Stomach (tissue), 8 donors: ENCODE measurements at regions not wholly inside any gene's neighbourhood (a gene's known extent, or its start where the extent isn't known, plus 50 kb on each side); places are given as distances from the start of the nearest gene placed in this dataset.

ENCODE experiments used
- DNase-seq, 2 donors: peaks; one replicate each; pipeline versions ENCODE4 v3.0.0 to v3.0.0-alpha.2; 2013 to 2019
- H3K27ac ChIP-seq, 5 donors: fragments of 200-600 bp in 4 of 5; sonication (generic) in 4 of 5; one replicate each; pipeline ENCODE4 v1.5.1; 2013 to 2019; ENCODE audit warnings: mild to moderate bottlenecking in 1 of 5, moderate library complexity in 1 of 5
- H3K27me3 ChIP-seq, 3 donors: fragments of 200-600 bp; sonication (generic); one replicate each; pipeline ENCODE4 v1.5.1; 2017 to 2019; ENCODE audit warnings: mixed run types in 1 of 3
- H3K36me3 ChIP-seq, 4 donors: fragments of 200-600 bp; sonication (generic); 1 replicate in 3 of 4; 2 replicates in 1 of 4; pipeline ENCODE4 v1.5.1; 2016 to 2019
- H3K4me1 ChIP-seq, 4 donors: fragments of 200-600 bp; sonication (generic); one replicate each; pipeline ENCODE4 v1.5.1; 2016 to 2019
- H3K4me3 ChIP-seq, 4 donors: fragments of 200-600 bp; sonication (generic) in 3 of 4; one replicate each; pipeline ENCODE4 v1.5.1; 2016 to 2019; ENCODE audit warnings: mild to moderate bottlenecking in 1 of 4
- H3K9me3 ChIP-seq, 4 donors: fragments of 200-600 bp; sonication (generic); one replicate each; pipeline ENCODE4 v1.5.1; 2016 to 2019
- EP300 ChIP-seq: sonication (generic); formaldehyde crosslinking; IDR thresholded peaks from one replicate; pipeline ENCODE4 v1.6.1; 2017; ENCODE audit warnings: antibody characterized with exemption
- POLR2A ChIP-seq, 4 donors: fragments of 450-650 bp; IDR thresholded peaks; one replicate each; pipeline ENCODE4 v1.6.1; 2016; ENCODE audit warnings: antibody characterized with exemption in 4 of 4, control low read depth in 2 of 4, mild to moderate bottlenecking in 1 of 4, moderate library complexity in 1 of 4
- POLR2AphosphoS5 ChIP-seq, 3 donors: sonication (generic); formaldehyde crosslinking; IDR thresholded peaks; one replicate each; pipeline ENCODE4 v1.6.1; 2016; ENCODE audit warnings: antibody characterized with exemption in 3 of 3
- WGBS, 5 donors: extraction: QIAGEN DNeasy Blood & Tissue Kit in 3 of 5; methylation state at CpG; one replicate each; pipeline versions ENCODE4 v1.1.5 to v1.1.7; 2013 to 2018; 5-methylcytosine and 5-hydroxymethylcytosine counted together
- intact Hi-C: fragments of 100-400 bp; cut with DNase I; formaldehyde crosslinking; loops from one replicate; pipeline ENCODE4 v1.15.1; 2023; ENCODE audit warnings: low total_unique reads
- TF ChIP-seq, protein P1 (sequence below), 7 experiments: fragments of 450-650 bp in 4 of 7; fragments of 200-600 bp in 3 of 7; sonication (generic) in 3 of 7; IDR thresholded peaks; one replicate each; pipeline ENCODE4 v1.5.1; 2016 to 2019; ENCODE audit warnings: antibody characterized with exemption in 7 of 7, control low read depth in 2 of 7, mild to moderate bottlenecking in 1 of 7
- donor health status: healthy with polysubstance abuse.
- donor health status: Bipolar disorder and iron deficiency.
- donor health status: healthy.

DNA sequence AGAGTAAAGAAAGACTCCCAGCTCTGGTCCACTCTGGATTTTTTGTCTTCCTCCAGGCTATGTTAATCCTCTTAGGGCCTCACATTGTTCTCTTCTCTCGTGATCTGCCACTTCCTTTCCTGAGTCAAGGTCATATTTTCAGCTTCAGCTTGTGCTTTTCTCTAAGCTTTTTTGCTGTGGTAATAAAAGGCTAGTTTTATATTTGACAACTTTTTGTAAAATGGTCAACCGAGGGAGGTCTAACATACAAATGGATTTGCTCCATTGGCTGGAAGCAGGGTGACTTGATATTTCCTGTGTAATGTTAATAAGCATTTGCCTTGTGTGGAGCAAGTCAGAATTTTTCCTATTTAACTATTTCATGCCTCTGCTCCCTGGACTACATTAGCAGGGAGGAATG lies 239.7 kb downstream of the RAB28 start:
- H3K9me3 ChIP-seq, result peaks cover 0 to 39% (median 18%) of the 10 kb centered on the region in 4 donors
- no peaks in the 10 kb centered on the region for H3K36me3 ChIP-seq
- H3K4me3 ChIP-seq, result no peak overlapping the region
- WGBS, 5 donors, result 35 to 53% (median 43%) methylated on average over 2 of the region's 2 CpGs
- no peak overlapping the region for H3K27ac ChIP-seq
- intact Hi-C loops, result no loop called here
- no peaks in the 10 kb centered on the region for H3K27me3 ChIP-seq
- TF ChIP-seq POLR2AphosphoS5 (IDR thresholded peaks at IDR 0.05) (no peak), EP300 (no peak), POLR2A (IDR thresholded peaks at IDR 0.05) (no peak)
- TF ChIP-seq, protein P1, sequence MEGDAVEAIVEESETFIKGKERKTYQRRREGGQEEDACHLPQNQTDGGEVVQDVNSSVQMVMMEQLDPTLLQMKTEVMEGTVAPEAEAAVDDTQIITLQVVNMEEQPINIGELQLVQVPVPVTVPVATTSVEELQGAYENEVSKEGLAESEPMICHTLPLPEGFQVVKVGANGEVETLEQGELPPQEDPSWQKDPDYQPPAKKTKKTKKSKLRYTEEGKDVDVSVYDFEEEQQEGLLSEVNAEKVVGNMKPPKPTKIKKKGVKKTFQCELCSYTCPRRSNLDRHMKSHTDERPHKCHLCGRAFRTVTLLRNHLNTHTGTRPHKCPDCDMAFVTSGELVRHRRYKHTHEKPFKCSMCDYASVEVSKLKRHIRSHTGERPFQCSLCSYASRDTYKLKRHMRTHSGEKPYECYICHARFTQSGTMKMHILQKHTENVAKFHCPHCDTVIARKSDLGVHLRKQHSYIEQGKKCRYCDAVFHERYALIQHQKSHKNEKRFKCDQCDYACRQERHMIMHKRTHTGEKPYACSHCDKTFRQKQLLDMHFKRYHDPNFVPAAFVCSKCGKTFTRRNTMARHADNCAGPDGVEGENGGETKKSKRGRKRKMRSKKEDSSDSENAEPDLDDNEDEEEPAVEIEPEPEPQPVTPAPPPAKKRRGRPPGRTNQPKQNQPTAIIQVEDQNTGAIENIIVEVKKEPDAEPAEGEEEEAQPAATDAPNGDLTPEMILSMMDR (IDR thresholded peaks at IDR 0.05), result no peak
- H3K4me1 ChIP-seq, result no peaks in the 10 kb centered on the region
- peak in 1 of 2 donors; percentile 11 for DNase-seq

DNA sequence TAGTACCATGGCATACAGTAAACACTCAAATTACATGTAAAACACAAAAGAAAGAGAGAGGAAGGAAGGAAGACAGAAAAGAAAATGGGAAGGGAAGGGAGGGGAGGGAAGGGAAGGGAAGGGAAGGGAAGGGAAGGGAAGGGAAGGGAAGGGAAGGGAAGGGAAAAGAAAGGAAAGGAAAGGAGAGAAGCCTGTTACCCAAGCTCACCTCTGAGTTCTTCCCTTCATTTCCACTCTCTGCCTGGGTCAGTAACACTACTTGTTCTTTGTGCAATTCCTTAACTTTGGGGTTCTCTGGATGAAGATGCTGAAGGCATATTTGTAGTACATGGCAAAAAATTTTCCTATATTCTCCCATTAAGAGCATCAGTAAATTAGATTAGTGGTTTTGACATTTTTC lies 241.0 kb downstream of the RAB28 start:
- DNase-seq, result no peak
- Histone ChIP-seq H3K4me1 (no peaks in the 10 kb centered on the region), H3K27me3 (no peaks in the 10 kb centered on the region), H3K36me3 (no peaks in the 10 kb centered on the region), H3K27ac (no peak overlapping the region), H3K4me3 (no peak overlapping the region), H3K9me3 (peaks cover 0 to 35% (median 14%) of the 10 kb centered on the region in 4 donors)
- TF ChIP-seq EP300, result no peak
- TF ChIP-seq, protein P1 (IDR thresholded peaks at IDR 0.05), result no peak
- no peak for TF ChIP-seq POLR2A (IDR thresholded peaks at IDR 0.05)
- intact Hi-C loops, result no loop called here

DNA sequence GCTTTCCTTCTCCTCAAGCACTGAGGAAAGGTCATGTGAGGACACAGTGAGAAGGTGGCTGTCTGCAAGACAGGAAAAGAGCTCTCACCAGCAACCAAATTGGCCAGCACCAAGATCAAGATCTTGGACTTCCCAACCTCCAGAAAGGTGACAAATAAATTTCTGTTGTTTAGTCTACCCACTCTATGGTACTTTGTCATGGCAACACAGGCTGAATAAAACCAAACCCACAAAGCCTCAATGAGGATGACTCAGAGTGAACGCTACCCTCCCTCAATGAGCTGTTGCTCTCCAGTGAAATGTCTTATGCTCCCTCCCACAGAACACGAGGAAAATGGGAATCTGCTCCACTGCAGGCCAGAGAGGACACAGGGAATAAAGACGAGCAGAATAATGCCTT lies 244.1 kb downstream of the RAB28 start:
- Histone ChIP-seq H3K27ac (no peak overlapping the region), H3K4me3 (no peak overlapping the region), H3K27me3 (no peaks in the 10 kb centered on the region), H3K36me3 (no peaks in the 10 kb centered on the region), H3K4me1 (no peaks in the 10 kb centered on the region), H3K9me3 (peaks cover 0 to 4% (median under 1%) of the 10 kb centered on the region in 4 donors)
- TF ChIP-seq POLR2AphosphoS5 (IDR thresholded peaks at IDR 0.05) (no peak), EP300 (no peak), POLR2A (IDR thresholded peaks at IDR 0.05) (no peak)
- TF ChIP-seq, protein P1 (IDR thresholded peaks at IDR 0.05), result no peak
- no peak for DNase-seq
- WGBS, 5 donors, result 74 to 85% (median 80%) methylated on average over 3 of the region's 3 CpGs
- intact Hi-C loops, result no loop called here

DNA sequence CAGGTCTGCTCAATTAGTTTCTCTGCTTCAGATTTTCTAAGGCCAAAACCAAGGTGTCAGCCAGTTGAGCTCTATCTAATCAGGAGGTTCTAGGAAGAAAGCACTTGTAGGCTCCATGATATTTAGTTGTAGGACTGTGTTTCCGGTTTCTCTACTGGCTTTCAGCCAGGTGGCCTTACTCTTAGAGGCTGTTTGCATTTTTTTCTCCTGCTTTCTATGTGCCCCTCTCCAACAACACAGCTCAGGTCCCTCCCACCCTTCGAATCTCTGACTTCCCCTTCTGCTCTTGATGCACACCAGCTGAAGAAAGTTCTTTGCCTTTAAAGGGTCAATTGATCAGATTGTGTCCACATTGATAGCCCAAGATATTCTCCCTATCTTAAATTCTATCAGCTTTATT lies 245.2 kb downstream of the RAB28 start:
- Histone ChIP-seq H3K4me1 (no peaks in the 10 kb centered on the region), H3K36me3 (no peaks in the 10 kb centered on the region), H3K9me3 (no peaks in the 10 kb centered on the region), H3K27me3 (no peaks in the 10 kb centered on the region), H3K27ac (no peak overlapping the region), H3K4me3 (no peak overlapping the region)
- DNase-seq, result no peak
- intact Hi-C loops, result no loop called here
- 56 to 69% (median 60%) methylated on average over 2 of the region's 2 CpGs for WGBS, 5 donors
- no peak for TF ChIP-seq POLR2A (IDR thresholded peaks at IDR 0.05)

DNA sequence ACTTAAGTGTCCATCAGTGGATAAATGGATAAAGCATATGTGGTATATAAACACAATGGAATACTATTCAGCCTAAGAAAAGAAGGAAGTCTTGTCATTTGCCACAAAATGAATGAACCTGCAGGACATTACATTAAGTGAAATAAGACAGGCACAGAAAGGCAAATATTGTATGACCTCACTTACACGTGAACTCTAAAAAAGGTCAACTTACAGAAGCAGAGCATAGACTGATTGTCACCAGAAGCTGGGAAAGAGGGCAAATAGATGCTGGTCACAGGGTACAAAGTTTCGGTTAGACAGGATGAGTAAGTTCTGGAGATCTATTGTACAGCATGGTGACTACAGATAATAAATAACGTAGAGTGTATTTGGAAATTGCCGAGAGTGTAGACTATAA lies 247.7 kb downstream of the RAB28 start:
- H3K9me3 ChIP-seq, result peaks cover 0 to 3% (median 0%) of the 10 kb centered on the region in 4 donors
- 80 to 85% (median 85%) methylated on average over 4 of the region's 4 CpGs for WGBS, 5 donors
- no peak for DNase-seq
- H3K4me3 ChIP-seq, result no peak overlapping the region
- no peak overlapping the region for H3K27ac ChIP-seq
- intact Hi-C loops, result no loop called here
- TF ChIP-seq, protein P1 (IDR thresholded peaks at IDR 0.05), result no peak
- no peak for TF ChIP-seq POLR2AphosphoS5 (IDR thresholded peaks at IDR 0.05)
- no peaks in the 10 kb centered on the region for H3K4me1 ChIP-seq
- H3K36me3 ChIP-seq, result no peaks in the 10 kb centered on the region
- no peaks in the 10 kb centered on the region for H3K27me3 ChIP-seq
